ENCODE measurements at regions not wholly inside any gene's neighbourhood (a gene's known extent, or its start where the extent isn't known, plus 50 kb on each side); places are given as distances from the start of the nearest gene placed in this dataset.

DNA sequence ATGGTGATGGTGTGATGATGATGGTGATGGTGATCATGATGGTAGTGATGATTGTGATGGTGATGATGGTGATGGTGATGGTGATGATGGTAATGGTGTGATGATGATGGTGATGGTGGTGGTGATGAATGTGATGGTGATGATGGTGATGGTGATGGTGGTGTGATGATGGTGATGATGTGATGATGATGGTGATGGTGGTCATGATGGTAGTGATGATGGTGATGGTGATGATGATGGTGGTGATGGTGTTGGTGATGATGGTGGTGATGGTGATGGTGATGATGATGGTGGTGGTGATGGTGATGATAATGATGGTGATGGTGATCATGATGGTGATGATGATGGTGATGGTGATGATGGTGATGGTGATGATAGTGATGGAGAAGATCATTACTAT is 120.3 kb downstream of the ZNF664 start:
- Histone ChIP-seq H3K79me2 (ENCODE audit: control insufficient read depth, insufficient read depth, low read length) (no peaks in the 10 kb centered on the region), H3K4me1 (ENCODE audit: control insufficient read depth in 2 of 2, insufficient read depth in 2 of 2, low read length in 2 of 2) (no peaks in the 10 kb centered on the region), H3K4me2 (replicated peaks; ENCODE audit: low read depth, low read length, poor library complexity, severe bottlenecking) (no peak overlapping the region), H3K27me3 (replicated peaks in 1 of 4; ENCODE audit: control extremely low read depth in 1 of 4, control insufficient read depth in 3 of 4, insufficient read depth in 4 of 4, low read length in 3 of 4) (no peaks in the 10 kb centered on the region), H3K36me3 (replicated peaks in 1 of 2; ENCODE audit: control extremely low read depth in 1 of 2, control insufficient read depth in 1 of 2, extremely low read depth in 1 of 2, insufficient read depth in 2 of 2, low read length in 1 of 2) (no peaks in the 10 kb centered on the region), H3K9me3 (ENCODE audit: control extremely low read depth in 1 of 3, control insufficient read depth in 2 of 3, insufficient read depth in 1 of 3, low read length in 2 of 3) (peaks cover 0 to 4% (median 0%) of the 10 kb centered on the region in 3 donors), H4K20me1 (ENCODE audit: control insufficient read depth, insufficient read depth, low read length, poor library complexity, severe bottlenecking) (no peaks in the 10 kb centered on the region), H3K27ac (ENCODE audit: low read length in 2 of 2) (no peak overlapping the region), H2AFZ (ENCODE audit: insufficient read depth, low read depth, low read length, poor library complexity, severe bottlenecking) (no peak overlapping the region), H3K9ac (ENCODE audit: low read length) (no peak overlapping the region), H3K4me3 (ENCODE audit: control extremely low read depth in 1 of 5, extremely low read depth in 1 of 5, insufficient read depth in 1 of 5, low read depth in 2 of 5, low read length in 4 of 5) (no peak overlapping the region)
- H3K27me3 Mint-ChIP-seq, result peaks cover 7% of the 10 kb centered on the region
- ChIA-PET POLR2A (no interaction called here), CTCF (no interaction called here)
- intact Hi-C loops (cut with micrococcal nuclease), result no loop called here
- DNase-seq (no peak), ATAC-seq (ENCODE audit: low read depth) (no peak)
- TF ChIP-seq EZH2 (IDR thresholded peaks at IDR 0.05; ENCODE audit: borderline replicate concordance, insufficient read depth, low read depth, low read length, poor library complexity, severe bottlenecking), result no peak
- TF ChIP-seq, protein P1, sequence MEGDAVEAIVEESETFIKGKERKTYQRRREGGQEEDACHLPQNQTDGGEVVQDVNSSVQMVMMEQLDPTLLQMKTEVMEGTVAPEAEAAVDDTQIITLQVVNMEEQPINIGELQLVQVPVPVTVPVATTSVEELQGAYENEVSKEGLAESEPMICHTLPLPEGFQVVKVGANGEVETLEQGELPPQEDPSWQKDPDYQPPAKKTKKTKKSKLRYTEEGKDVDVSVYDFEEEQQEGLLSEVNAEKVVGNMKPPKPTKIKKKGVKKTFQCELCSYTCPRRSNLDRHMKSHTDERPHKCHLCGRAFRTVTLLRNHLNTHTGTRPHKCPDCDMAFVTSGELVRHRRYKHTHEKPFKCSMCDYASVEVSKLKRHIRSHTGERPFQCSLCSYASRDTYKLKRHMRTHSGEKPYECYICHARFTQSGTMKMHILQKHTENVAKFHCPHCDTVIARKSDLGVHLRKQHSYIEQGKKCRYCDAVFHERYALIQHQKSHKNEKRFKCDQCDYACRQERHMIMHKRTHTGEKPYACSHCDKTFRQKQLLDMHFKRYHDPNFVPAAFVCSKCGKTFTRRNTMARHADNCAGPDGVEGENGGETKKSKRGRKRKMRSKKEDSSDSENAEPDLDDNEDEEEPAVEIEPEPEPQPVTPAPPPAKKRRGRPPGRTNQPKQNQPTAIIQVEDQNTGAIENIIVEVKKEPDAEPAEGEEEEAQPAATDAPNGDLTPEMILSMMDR (IDR thresholded peaks at IDR 0.05), result no peak
- H3K27ac Mint-ChIP-seq, result no peak overlapping the region
- no peaks in the 10 kb centered on the region for H3K9me3 Mint-ChIP-seq (ENCODE audit: insufficient read depth)
- H3K4me3 Mint-ChIP-seq, result no peak overlapping the region
- no peaks in the 10 kb centered on the region for H3K4me1 Mint-ChIP-seq

DNA sequence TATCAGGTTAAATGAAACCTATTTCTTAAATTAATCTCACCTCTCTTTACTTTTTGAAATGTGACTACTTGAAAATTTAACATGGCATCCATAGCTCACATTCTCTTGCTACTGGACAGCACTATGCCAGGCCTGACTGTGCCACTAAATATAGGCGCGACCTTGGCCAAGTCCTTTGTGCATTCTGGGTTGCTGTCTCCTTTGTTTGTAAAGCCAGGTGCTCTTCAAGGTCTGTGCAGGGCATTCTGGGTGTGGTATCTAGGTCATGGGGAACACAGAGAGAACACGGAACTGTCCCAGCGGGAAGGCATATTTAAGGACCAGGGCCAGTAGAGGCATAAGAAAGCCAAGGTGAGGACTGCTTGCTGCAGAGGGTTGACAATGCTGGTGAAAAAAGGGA is 121.2 kb downstream of the ZNF664 start:
- DNase-seq, result no peak
- WGBS (ENCODE audit: insufficient coverage), result 100% methylated on average over 4 of the region's 4 CpGs
- Histone ChIP-seq H3K4me3 (ENCODE audit: control extremely low read depth in 1 of 5, extremely low read depth in 1 of 5, insufficient read depth in 1 of 5, low read depth in 2 of 5, low read length in 4 of 5) (no peak overlapping the region), H3K4me1 (ENCODE audit: control insufficient read depth in 2 of 2, insufficient read depth in 2 of 2, low read length in 2 of 2) (no peaks in the 10 kb centered on the region), H3K27ac (ENCODE audit: low read length in 2 of 2) (no peak overlapping the region), H3K27me3 (replicated peaks in 1 of 4; ENCODE audit: control extremely low read depth in 1 of 4, control insufficient read depth in 3 of 4, insufficient read depth in 4 of 4, low read length in 3 of 4) (no peaks in the 10 kb centered on the region), H3K9me3 (ENCODE audit: control extremely low read depth in 1 of 3, control insufficient read depth in 2 of 3, insufficient read depth in 1 of 3, low read length in 2 of 3) (peaks cover 0 to 4% (median 0%) of the 10 kb centered on the region in 3 donors), H3K36me3 (replicated peaks in 1 of 2; ENCODE audit: control extremely low read depth in 1 of 2, control insufficient read depth in 1 of 2, extremely low read depth in 1 of 2, insufficient read depth in 2 of 2, low read length in 1 of 2) (no peaks in the 10 kb centered on the region), H4K20me1 (ENCODE audit: control insufficient read depth, insufficient read depth, low read length, poor library complexity, severe bottlenecking) (no peaks in the 10 kb centered on the region), H3K4me2 (replicated peaks; ENCODE audit: low read depth, low read length, poor library complexity, severe bottlenecking) (no peak overlapping the region), H3K9ac (ENCODE audit: low read length) (no peak overlapping the region), H3K79me2 (ENCODE audit: control insufficient read depth, insufficient read depth, low read length) (no peaks in the 10 kb centered on the region), H2AFZ (ENCODE audit: insufficient read depth, low read depth, low read length, poor library complexity, severe bottlenecking) (no peak overlapping the region)
- intact Hi-C loops (cut with micrococcal nuclease), result no loop called here
- POLR2A ChIA-PET, result no interaction called here
- H3K4me1 Mint-ChIP-seq, result no peaks in the 10 kb centered on the region
- no peak for ATAC-seq (ENCODE audit: low read depth)
- CTCF ChIA-PET, result no interaction called here
- H3K27ac Mint-ChIP-seq, result no peak overlapping the region
- no peak overlapping the region for H3K4me3 Mint-ChIP-seq
- no peaks in the 10 kb centered on the region for H3K9me3 Mint-ChIP-seq (ENCODE audit: insufficient read depth)
- TF ChIP-seq EZH2 (IDR thresholded peaks at IDR 0.05; ENCODE audit: borderline replicate concordance, insufficient read depth, low read depth, low read length, poor library complexity, severe bottlenecking), result no peak
- TF ChIP-seq, protein P1 (IDR thresholded peaks at IDR 0.05), result no peak
- H3K27me3 Mint-ChIP-seq, result peaks cover 11% of the 10 kb centered on the region

Measured in B cell (primary cell).